H1 (cell line): ENCODE measurements at regions not wholly inside any gene's neighbourhood (a gene's known extent, or its start where the extent isn't known, plus 50 kb on each side); places are given as distances from the start of the nearest gene placed in this dataset.

Source experiments
- GTF2F1 ChIP-seq: IDR thresholded peaks from 2 replicates; pipeline ENCODE4 v1.6.1; 2012; ENCODE audit warnings: low read depth, low read length, improper control_type of control experiment, borderline replicate concordance
- MAX ChIP-seq: IDR thresholded peaks from 2 replicates; pipeline ENCODE4 v1.6.1; 2012; ENCODE audit warnings: inconsistent platforms
- PHF8 ChIP-seq: fragments of 200-600 bp; sonication (generic); conservative IDR thresholded peaks from 2 replicates; pipeline ENCODE4 v1.7.1; 2012; ENCODE audit warnings: low read depth, mild to moderate bottlenecking, inconsistent platforms, low read length, moderate library complexity
- POLR2A ChIP-seq, 2 experiments: IDR thresholded peaks; 1 replicate in 1 of 2; 2 replicates in 1 of 2; pipeline ENCODE4 v1.6.1; 2011; ENCODE audit warnings: low read depth in 2 of 2, low read length in 2 of 2, mild to moderate bottlenecking in 2 of 2; ENCODE audit errors: control extremely low read depth in 1 of 2
- SIN3A ChIP-seq, 2 experiments: IDR thresholded peaks in 1 of 2; conservative IDR thresholded peaks in 1 of 2; 2 replicates each; pipeline ENCODE4 v1.6.1; 2011 to 2012; ENCODE audit warnings: low read length in 2 of 2, improper control_type of control experiment in 1 of 2, low read depth in 1 of 2, mild to moderate bottlenecking in 1 of 2
- SP2 ChIP-seq: IDR thresholded peaks from 2 replicates; pipeline ENCODE4 v1.6.1; 2012; ENCODE audit warnings: mild to moderate bottlenecking, low read length, inconsistent platforms
- TF ChIP-seq, protein P1 (sequence below), 3 experiments: IDR thresholded peaks; 1 replicate in 2 of 3; 2 replicates in 1 of 3; pipeline versions ENCODE4 v1.5.1 to v1.6.1; 2011; ENCODE audit warnings: low read length in 3 of 3, mild to moderate bottlenecking in 3 of 3, inconsistent platforms in 2 of 3, low read depth in 1 of 3, moderate library complexity in 1 of 3; ENCODE audit not compliant: insufficient read depth in 1 of 3; ENCODE audit errors: control extremely low read depth in 1 of 3

DNA sequence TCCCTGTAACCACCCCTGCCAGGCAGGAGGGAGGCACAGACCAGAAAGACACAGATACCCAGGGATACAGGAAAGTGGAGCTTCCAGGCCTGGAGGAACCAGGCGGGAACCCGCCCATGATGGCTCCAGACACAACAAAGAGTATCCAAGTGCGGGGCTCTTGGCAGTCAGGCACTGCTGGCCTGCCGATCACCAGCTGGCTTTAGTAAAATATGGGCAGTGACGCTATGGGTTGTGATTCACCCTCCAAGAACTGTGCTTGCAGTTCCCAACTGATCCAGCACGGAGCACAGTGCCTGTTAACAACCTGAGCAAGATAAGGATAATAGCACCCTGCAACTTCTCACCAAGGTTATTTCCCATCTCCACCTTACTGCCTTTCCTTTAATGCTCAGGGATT lies 463.3 kb downstream of the IRX1 start:
- TF ChIP-seq MAX (no peak), SIN3A (conservative IDR thresholded peaks at IDR 0.05 in 1 of 2, IDR thresholded peaks at IDR 0.05 in 1 of 2; ENCODE audit: low read depth in 1 of 2, low read length in 2 of 2) (no peak), POLR2A (IDR thresholded peaks at IDR 0.05; ENCODE audit: control extremely low read depth in 1 of 2, low read depth in 2 of 2, low read length in 2 of 2) (no peak), GTF2F1 (no peak), PHF8 (no peak), SP2 (no peak)
- TF ChIP-seq, protein P1, sequence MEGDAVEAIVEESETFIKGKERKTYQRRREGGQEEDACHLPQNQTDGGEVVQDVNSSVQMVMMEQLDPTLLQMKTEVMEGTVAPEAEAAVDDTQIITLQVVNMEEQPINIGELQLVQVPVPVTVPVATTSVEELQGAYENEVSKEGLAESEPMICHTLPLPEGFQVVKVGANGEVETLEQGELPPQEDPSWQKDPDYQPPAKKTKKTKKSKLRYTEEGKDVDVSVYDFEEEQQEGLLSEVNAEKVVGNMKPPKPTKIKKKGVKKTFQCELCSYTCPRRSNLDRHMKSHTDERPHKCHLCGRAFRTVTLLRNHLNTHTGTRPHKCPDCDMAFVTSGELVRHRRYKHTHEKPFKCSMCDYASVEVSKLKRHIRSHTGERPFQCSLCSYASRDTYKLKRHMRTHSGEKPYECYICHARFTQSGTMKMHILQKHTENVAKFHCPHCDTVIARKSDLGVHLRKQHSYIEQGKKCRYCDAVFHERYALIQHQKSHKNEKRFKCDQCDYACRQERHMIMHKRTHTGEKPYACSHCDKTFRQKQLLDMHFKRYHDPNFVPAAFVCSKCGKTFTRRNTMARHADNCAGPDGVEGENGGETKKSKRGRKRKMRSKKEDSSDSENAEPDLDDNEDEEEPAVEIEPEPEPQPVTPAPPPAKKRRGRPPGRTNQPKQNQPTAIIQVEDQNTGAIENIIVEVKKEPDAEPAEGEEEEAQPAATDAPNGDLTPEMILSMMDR (IDR thresholded peaks at IDR 0.05; ENCODE audit: control extremely low read depth in 1 of 3, insufficient read depth in 1 of 3, low read depth in 1 of 3, low read length in 3 of 3): no peak
